LNCAP (cell line): ENCODE measurements at regions not wholly inside any gene's neighbourhood (a gene's known extent, or its start where the extent isn't known, plus 50 kb on each side); places are given as distances from the start of the nearest gene placed in this dataset.

Source experiments
- CTCF ChIP-seq: fragments of 450-650 bp; IDR thresholded peaks from 2 replicates; pipeline ENCODE4 v1.5.1; 2017; ENCODE audit warnings: mild to moderate bottlenecking

GRCh38 chr20:6395695-6396094 lies 272.9 kb upstream of the FERMT1 start:
- TF ChIP-seq CTCF, result no peak

GRCh38 chr20:6388671-6389197 lies 265.9 kb upstream of the FERMT1 start:
- no peak for TF ChIP-seq CTCF

- TF ChIP-seq CTCF, result no peak
These were observed 262.2 kb upstream of the FERMT1 start for GRCh38 chr20:6384956-6385486.

GRCh38 chr20:6384380-6384779 lies 261.6 kb upstream of the FERMT1 start:
- no peak for TF ChIP-seq CTCF

GRCh38 chr20:6381887-6382286 lies 259.1 kb upstream of the FERMT1 start:
- peak; percentile 48 for TF ChIP-seq CTCF

- TF ChIP-seq CTCF, result no peak
These were observed 239.4 kb upstream of the FERMT1 start for GRCh38 chr20:6362245-6362644.

- TF ChIP-seq CTCF, result no peak
These were observed 237.9 kb upstream of the FERMT1 start for GRCh38 chr20:6360766-6361165.
